Activated naive CD8-positive, alpha-beta T cell treated with anti-CD3 and anti-CD28 coated beads, Interleukin-2, amount 10 ng/mL, durations not matched to agents 7 days and 5 days (primary cell): ENCODE measurements at regions not wholly inside any gene's neighbourhood (a gene's known extent, or its start where the extent isn't known, plus 50 kb on each side); places are given as distances from the start of the nearest gene placed in this dataset.
"Not testable (repeated sequence)": the region's sequence is repeated elsewhere in the genome, so short reads cannot be mapped to it uniquely, and the experiment has no call there.

Experiments
- ATAC-seq: fragments of 150-1000 bp; cut with Tn5 transposase; one replicate; pipeline ENCODE4 v1.10.0; 2021; ENCODE audit warnings: low read depth, moderate library complexity
- POLR2A ChIA-PET: fragments of 350-600 bp; sonication (Branson Sonifier 250); formaldehyde crosslinking; loops from one replicate; lab custom pipeline; 2021; ENCODE audit warnings: antibody characterized with exemption; lab: Charles Lee
- DNase-seq: peaks from one replicate; pipeline ENCODE4 v3.0.0; 2021
- H3K27ac Mint-ChIP-seq: one replicate; pipeline ENCODE4 v1.8.0; 2022; ENCODE audit warnings: mild to moderate bottlenecking, mixed read lengths
- H3K27me3 Mint-ChIP-seq: one replicate; pipeline ENCODE4 v1.8.0; 2022; ENCODE audit warnings: mild to moderate bottlenecking, moderate library complexity, mixed read lengths
- H3K36me3 Mint-ChIP-seq: one replicate; pipeline ENCODE4 v1.8.0; 2021; ENCODE audit warnings: mild to moderate bottlenecking, mixed read lengths
- H3K4me1 Mint-ChIP-seq: one replicate; pipeline ENCODE4 v1.8.0; 2021; ENCODE audit warnings: mixed read lengths
- H3K4me3 Mint-ChIP-seq: one replicate; pipeline ENCODE4 v1.8.0; 2022; ENCODE audit warnings: mild to moderate bottlenecking, moderate library complexity, mixed read lengths
- H3K9me3 Mint-ChIP-seq: one replicate; pipeline ENCODE4 v1.8.0; 2021; ENCODE audit warnings: mixed read lengths

GRCh38 chr9:39534897-39535296, 179.4 kb downstream of the SPATA31A1 start:
- H3K27me3 Mint-ChIP-seq, DNase-seq, ATAC-seq, POLR2A ChIA-PET, H3K27ac Mint-ChIP-seq, H3K9me3 Mint-ChIP-seq, H3K4me1 Mint-ChIP-seq, H3K36me3 Mint-ChIP-seq, H3K4me3 Mint-ChIP-seq: not testable (repeated sequence)

GRCh38 chr9:39542157-39542556, 186.7 kb downstream of the SPATA31A1 start:
- H3K27me3 Mint-ChIP-seq, H3K4me3 Mint-ChIP-seq, ATAC-seq, DNase-seq, H3K36me3 Mint-ChIP-seq, H3K4me1 Mint-ChIP-seq, POLR2A ChIA-PET, H3K27ac Mint-ChIP-seq, H3K9me3 Mint-ChIP-seq: not testable (repeated sequence)

GRCh38 chr9:39545079-39545478, 189.6 kb downstream of the SPATA31A1 start:
- DNase-seq, POLR2A ChIA-PET, H3K27ac Mint-ChIP-seq, H3K9me3 Mint-ChIP-seq, ATAC-seq, H3K4me3 Mint-ChIP-seq, H3K27me3 Mint-ChIP-seq, H3K36me3 Mint-ChIP-seq, H3K4me1 Mint-ChIP-seq: not testable (repeated sequence)

GRCh38 chr9:39550573-39550972, 195.1 kb downstream of the SPATA31A1 start:
- DNase-seq, H3K36me3 Mint-ChIP-seq, H3K4me3 Mint-ChIP-seq, H3K9me3 Mint-ChIP-seq, H3K27ac Mint-ChIP-seq, ATAC-seq, H3K4me1 Mint-ChIP-seq, H3K27me3 Mint-ChIP-seq, POLR2A ChIA-PET: not testable (repeated sequence)

- H3K36me3 Mint-ChIP-seq, H3K27ac Mint-ChIP-seq, H3K4me3 Mint-ChIP-seq, H3K9me3 Mint-ChIP-seq, H3K27me3 Mint-ChIP-seq, ATAC-seq, POLR2A ChIA-PET, H3K4me1 Mint-ChIP-seq, DNase-seq: not testable (repeated sequence)
Observed at GRCh38 chr9:39551544-39551943, 196.1 kb downstream of the SPATA31A1 start.

- ATAC-seq, H3K4me1 Mint-ChIP-seq, H3K4me3 Mint-ChIP-seq, POLR2A ChIA-PET, DNase-seq, H3K27me3 Mint-ChIP-seq, H3K36me3 Mint-ChIP-seq, H3K27ac Mint-ChIP-seq, H3K9me3 Mint-ChIP-seq: not testable (repeated sequence)
Observed at GRCh38 chr9:39552242-39552881, 196.9 kb downstream of the SPATA31A1 start.

GRCh38 chr9:39554352-39554751, 198.9 kb downstream of the SPATA31A1 start:
- H3K27me3 Mint-ChIP-seq, POLR2A ChIA-PET, ATAC-seq, H3K4me3 Mint-ChIP-seq, H3K27ac Mint-ChIP-seq, H3K4me1 Mint-ChIP-seq, DNase-seq, H3K36me3 Mint-ChIP-seq, H3K9me3 Mint-ChIP-seq: not testable (repeated sequence)

GRCh38 chr9:39559384-39559783, 203.9 kb downstream of the SPATA31A1 start:
- ATAC-seq, H3K4me1 Mint-ChIP-seq, DNase-seq, H3K4me3 Mint-ChIP-seq, H3K27ac Mint-ChIP-seq, H3K36me3 Mint-ChIP-seq, H3K9me3 Mint-ChIP-seq, H3K27me3 Mint-ChIP-seq, POLR2A ChIA-PET: not testable (repeated sequence)

GRCh38 chr9:39566782-39567181, 211.3 kb downstream of the SPATA31A1 start:
- not testable (repeated sequence) for DNase-seq, H3K27me3 Mint-ChIP-seq, H3K4me1 Mint-ChIP-seq

GRCh38 chr9:39567396-39567795, 211.9 kb downstream of the SPATA31A1 start:
- not testable (repeated sequence) for H3K27ac Mint-ChIP-seq

More at GRCh38 chr9:39566782-39567181, 211.3 kb downstream of the SPATA31A1 start:
- POLR2A ChIA-PET, H3K9me3 Mint-ChIP-seq, ATAC-seq, H3K27ac Mint-ChIP-seq, H3K4me3 Mint-ChIP-seq, H3K36me3 Mint-ChIP-seq: not testable (repeated sequence)

GRCh38 chr9:39568900-39569299, 213.4 kb downstream of the SPATA31A1 start:
- POLR2A ChIA-PET, DNase-seq, H3K36me3 Mint-ChIP-seq, H3K27ac Mint-ChIP-seq, H3K4me3 Mint-ChIP-seq, H3K4me1 Mint-ChIP-seq, H3K27me3 Mint-ChIP-seq, H3K9me3 Mint-ChIP-seq, ATAC-seq: not testable (repeated sequence)

More at GRCh38 chr9:39567396-39567795, 211.9 kb downstream of the SPATA31A1 start:
- DNase-seq, H3K27me3 Mint-ChIP-seq, ATAC-seq, H3K4me1 Mint-ChIP-seq, POLR2A ChIA-PET, H3K36me3 Mint-ChIP-seq, H3K4me3 Mint-ChIP-seq, H3K9me3 Mint-ChIP-seq: not testable (repeated sequence)

- H3K27ac Mint-ChIP-seq, H3K4me3 Mint-ChIP-seq, H3K27me3 Mint-ChIP-seq, ATAC-seq, H3K9me3 Mint-ChIP-seq, POLR2A ChIA-PET, DNase-seq, H3K36me3 Mint-ChIP-seq, H3K4me1 Mint-ChIP-seq: not testable (repeated sequence)
Observed at GRCh38 chr9:39573024-39574022, 217.9 kb downstream of the SPATA31A1 start.

- H3K27ac Mint-ChIP-seq, DNase-seq, POLR2A ChIA-PET, ATAC-seq, H3K4me1 Mint-ChIP-seq, H3K9me3 Mint-ChIP-seq, H3K27me3 Mint-ChIP-seq, H3K36me3 Mint-ChIP-seq, H3K4me3 Mint-ChIP-seq: not testable (repeated sequence)
Observed at GRCh38 chr9:39579000-39579399, 223.5 kb downstream of the SPATA31A1 start.

- H3K27ac Mint-ChIP-seq, POLR2A ChIA-PET, H3K36me3 Mint-ChIP-seq, H3K4me1 Mint-ChIP-seq, H3K9me3 Mint-ChIP-seq, ATAC-seq, DNase-seq, H3K27me3 Mint-ChIP-seq, H3K4me3 Mint-ChIP-seq: not testable (repeated sequence)
Observed at GRCh38 chr9:39581296-39581695, 225.8 kb downstream of the SPATA31A1 start.
